Heart right ventricle (tissue), 16 donors: ENCODE measurements at regions not wholly inside any gene's neighbourhood (a gene's known extent, or its start where the extent isn't known, plus 50 kb on each side); places are given as distances from the start of the nearest gene placed in this dataset.

Experiments
- ATAC-seq, 8 donors: fragments of 200-7000 bp; cut with Tn5 transposase; one replicate each; pipeline ENCODE4 v1.9.1; 2020; ENCODE audit warnings: mild to moderate bottlenecking in 8 of 8, moderate library complexity in 8 of 8, moderate number of reproducible peaks in 1 of 8
- DNase-seq, 2 donors: peaks; one replicate each; pipeline ENCODE4 v3.0.0-alpha.2; 2020
- H3K27ac ChIP-seq, 10 donors: fragments of 200-600 bp; sonication (generic) in 2 of 10; one replicate each; pipeline versions ENCODE4 v1.5.0 to v1.8.0; 2020 to 2022; ENCODE audit warnings: mild to moderate bottlenecking in 3 of 10
- H3K27me3 ChIP-seq, 7 donors: fragments of 200-600 bp; one replicate each; pipeline ENCODE4 v1.8.0; 2021 to 2022; ENCODE audit warnings: mild to moderate bottlenecking in 2 of 7
- H3K36me3 ChIP-seq, 9 donors: fragments of 200-600 bp; sonication (generic) in 1 of 9; one replicate each; pipeline versions ENCODE4 v1.5.0 to v1.8.0; 2020 to 2022; ENCODE audit warnings: mild to moderate bottlenecking in 2 of 9
- H3K4me1 ChIP-seq, 9 donors: fragments of 200-600 bp; sonication (generic) in 1 of 9; one replicate each; pipeline versions ENCODE4 v1.5.0 to v1.8.0; 2020 to 2022; ENCODE audit warnings: mild to moderate bottlenecking in 4 of 9
- H3K4me3 ChIP-seq, 10 donors: fragments of 200-600 bp; sonication (generic) in 2 of 10; one replicate each; pipeline versions ENCODE4 v1.5.0 to v1.8.0; 2020 to 2022; ENCODE audit warnings: mild to moderate bottlenecking in 7 of 10, moderate library complexity in 2 of 10
- H3K9me3 ChIP-seq, 11 donors: fragments of 200-600 bp in 10 of 11; sonication (generic) in 2 of 11; one replicate each; pipeline versions ENCODE4 v1.5.0 to v1.8.0; 2013 to 2022; ENCODE audit warnings: mild to moderate bottlenecking in 2 of 11, control low read depth in 1 of 11, moderate library complexity in 1 of 11
- CTCF ChIP-seq, 9 donors: fragments of 200-600 bp; sonication (generic) in 2 of 9; IDR thresholded peaks; one replicate each; pipeline versions ENCODE4 v1.5.0 to v1.8.0; 2021 to 2022; ENCODE audit warnings: antibody characterized with exemption in 9 of 9, mild to moderate bottlenecking in 5 of 9, moderate library complexity in 1 of 9
- WGBS, 2 donors: extraction: QIAGEN DNeasy Blood & Tissue Kit; methylation state at CpG; one replicate each; pipeline ENCODE4 v1.1.7; 2013; ENCODE audit warnings: inconsistent platforms in 1 of 2; 5-methylcytosine and 5-hydroxymethylcytosine counted together
- intact Hi-C, 10 donors: fragments of 100-400 bp; cut with DNase I; formaldehyde crosslinking; loops; one replicate each; pipeline versions ENCODE4 v1.11.1 to v1.14.2; 2022
- donor health status: Arrhythmogenic right ventricular cardiomyopathy.
- donor health status: ischemic (EF 13 %, LVEDD 7.1; RV severe dilation, severe dysfunction).
- donor health status: healthy with polysubstance abuse.
- donor health status: DM: no; HTN: yes; CAD: no.
- donor health status: DM: no; HTN: no; CAD: no.
- donor health status: ischemic (EF 25% LVEDD 6.9; RV normal size, moderate dysfunction).
- donor health status: ischemic (EF 25% LVEDD 5.7; RV mildly dilated, moderate dysfunction).
- donor health status: healthy.
- donor health status: DM: yes; HTN: yes; CAD: no.
- donor health status: Ischemic cardiomyopathy.
- donor health status: ischemic (EF 35%, LVEDD 5.7; RV mildly dilated, moderate dysfunction).
- donor health status: nonischemic (EF 11% LVEDD 7.7; RV severe dilation, severe dysfunction).
- donor health status: DM: yes; HTN: yes; CAD: no.
- donor health status: PGD.
- donor health status: ischemic (EF 29% LVEDD 5.4; RV normal size, mild dysfunction).
- donor health status: nonischemic (EF 23%, LVEDD 6.1; RV moderate dilation, normal function).

GRCh38 chr14:85883101-85883500 is 353.2 kb downstream of the FLRT2 start:
- TF ChIP-seq CTCF (IDR thresholded peaks at IDR 0.05), result no peak
- Histone ChIP-seq H3K36me3 (no peaks in the 10 kb centered on the region), H3K4me3 (no peak overlapping the region), H3K4me1 (no peaks in the 10 kb centered on the region), H3K9me3 (no peaks in the 10 kb centered on the region), H3K27ac (no peak overlapping the region), H3K27me3 (no peaks in the 10 kb centered on the region)
- intact Hi-C loops, result no loop called here
- DNase-seq (no peak), ATAC-seq (no peak)

- TF ChIP-seq CTCF (IDR thresholded peaks at IDR 0.05), result no peak
- H3K27ac ChIP-seq, result no peak overlapping the region
- H3K27me3 ChIP-seq, result no peaks in the 10 kb centered on the region
- no peaks in the 10 kb centered on the region for H3K9me3 ChIP-seq
- intact Hi-C loops, result no loop called here
- no peak for ATAC-seq
- 85 to 89% methylated on average over 2 of the region's 2 CpGs for WGBS, 2 donors
- H3K36me3 ChIP-seq, result no peaks in the 10 kb centered on the region
- no peaks in the 10 kb centered on the region for H3K4me1 ChIP-seq
- DNase-seq, result no peak
- no peak overlapping the region for H3K4me3 ChIP-seq
Observed at GRCh38 chr14:85881935-85882334, 352.0 kb downstream of the FLRT2 start.

- WGBS, 2 donors, result 90 to 92% methylated on average over 7 of the region's 7 CpGs
Observed at GRCh38 chr14:85878874-85879273, 348.9 kb downstream of the FLRT2 start.

GRCh38 chr14:85873006-85873405 is 343.1 kb downstream of the FLRT2 start:
- H3K27me3 ChIP-seq, result no peaks in the 10 kb centered on the region
- DNase-seq (no peak), ATAC-seq (no peak)
- H3K27ac ChIP-seq, result no peak overlapping the region
- peaks cover 0 to 2% (median 0%) of the 10 kb centered on the region in 11 donors for H3K9me3 ChIP-seq
- no peak overlapping the region for H3K4me3 ChIP-seq
- TF ChIP-seq CTCF (IDR thresholded peaks at IDR 0.05), result no peak
- H3K4me1 ChIP-seq, result no peaks in the 10 kb centered on the region
- no peaks in the 10 kb centered on the region for H3K36me3 ChIP-seq
- intact Hi-C loops, result no loop called here
- WGBS, 2 donors, result 89 to 91% methylated on average over 6 of the region's 6 CpGs

More at GRCh38 chr14:85878874-85879273, 348.9 kb downstream of the FLRT2 start:
- H3K4me1 ChIP-seq, result no peaks in the 10 kb centered on the region
- no peaks in the 10 kb centered on the region for H3K27me3 ChIP-seq
- no peaks in the 10 kb centered on the region for H3K9me3 ChIP-seq
- TF ChIP-seq CTCF (IDR thresholded peaks at IDR 0.05), result no peak
- ATAC-seq (no peak), DNase-seq (no peak)
- no peak overlapping the region for H3K27ac ChIP-seq
- intact Hi-C loops, result no loop called here
- no peak overlapping the region for H3K4me3 ChIP-seq
- H3K36me3 ChIP-seq, result no peaks in the 10 kb centered on the region

- H3K4me1 ChIP-seq, result no peaks in the 10 kb centered on the region
- H3K27ac ChIP-seq, result no peak overlapping the region
- ATAC-seq, result no peak
- H3K4me3 ChIP-seq, result no peak overlapping the region
- intact Hi-C loops, result no loop called here
- no peak for TF ChIP-seq CTCF (IDR thresholded peaks at IDR 0.05)
- no peak for DNase-seq
- H3K27me3 ChIP-seq, result no peaks in the 10 kb centered on the region
- H3K9me3 ChIP-seq, result peaks cover 0 to 2% (median 0%) of the 10 kb centered on the region in 11 donors
- 81 to 91% methylated on average over 4 of the region's 4 CpGs for WGBS, 2 donors
- no peaks in the 10 kb centered on the region for H3K36me3 ChIP-seq
Observed at GRCh38 chr14:85867450-85867849, 337.5 kb downstream of the FLRT2 start.
